Dendritic cell treated with granulocyte-macrophage colony-stimulating factor and Interleukin-4, amounts not matched to agents 40 ng/mL and 50 ng/mL, for 4 days (primary cell): ENCODE measurements at regions not wholly inside any gene's neighbourhood (a gene's known extent, or its start where the extent isn't known, plus 50 kb on each side); places are given as distances from the start of the nearest gene placed in this dataset.

Source experiments
- H3K27ac Mint-ChIP-seq: one replicate; pipeline ENCODE4 v1.8.0; 2022; ENCODE audit warnings: mild to moderate bottlenecking, mixed read lengths
- H3K27me3 Mint-ChIP-seq: one replicate; pipeline ENCODE4 v1.8.0; 2022; ENCODE audit warnings: mild to moderate bottlenecking, mixed read lengths
- H3K36me3 Mint-ChIP-seq: one replicate; pipeline ENCODE4 v1.8.0; 2022; ENCODE audit warnings: low read depth, mixed read lengths
- H3K4me1 Mint-ChIP-seq: one replicate; pipeline ENCODE4 v1.8.0; 2022; ENCODE audit warnings: low read depth, mixed read lengths
- H3K4me3 Mint-ChIP-seq: one replicate; pipeline ENCODE4 v1.8.0; 2022; ENCODE audit warnings: mild to moderate bottlenecking, moderate library complexity, mixed read lengths
- H3K9me3 Mint-ChIP-seq: one replicate; pipeline ENCODE4 v1.8.0; 2022; ENCODE audit warnings: mixed read lengths
- intact Hi-C: fragments of 100-400 bp; cut with micrococcal nuclease; formaldehyde crosslinking; loops from one replicate; pipeline ENCODE4 v1.15.0; 2022

- Mint-ChIP-seq H3K36me3 (no peaks in the 10 kb centered on the region), H3K4me1 (peaks cover 10% of the 10 kb centered on the region), H3K9me3 (peaks cover 53% of the 10 kb centered on the region), H3K27me3 (no peaks in the 10 kb centered on the region), H3K27ac (no peak overlapping the region), H3K4me3 (no peak overlapping the region)
- intact Hi-C loops = no loop called here
Measured at GRCh38 chr6:142666599-142667185, 278.3 kb downstream of the HIVEP2 start.

- intact Hi-C loops = no loop called here
- no peaks in the 10 kb centered on the region for H3K27me3 Mint-ChIP-seq
Measured at GRCh38 chr6:142669471-142670351, 275.3 kb downstream of the HIVEP2 start.

GRCh38 chr6:142671791-142672190 is 273.2 kb downstream of the HIVEP2 start:
- intact Hi-C loops = no loop called here
- no peaks in the 10 kb centered on the region for H3K36me3 Mint-ChIP-seq
- H3K27me3 Mint-ChIP-seq = peaks cover 3% of the 10 kb centered on the region
- no peak overlapping the region for H3K27ac Mint-ChIP-seq
- peaks cover 8% of the 10 kb centered on the region for H3K9me3 Mint-ChIP-seq
- no peak overlapping the region for H3K4me3 Mint-ChIP-seq
- H3K4me1 Mint-ChIP-seq = peaks cover 10% of the 10 kb centered on the region

More at GRCh38 chr6:142669471-142670351, 275.3 kb downstream of the HIVEP2 start:
- no peak overlapping the region for H3K27ac Mint-ChIP-seq
- peaks cover 25% of the 10 kb centered on the region for H3K9me3 Mint-ChIP-seq
- H3K36me3 Mint-ChIP-seq = no peaks in the 10 kb centered on the region
- no peak overlapping the region for H3K4me3 Mint-ChIP-seq
- peaks cover 10% of the 10 kb centered on the region for H3K4me1 Mint-ChIP-seq

DNA sequence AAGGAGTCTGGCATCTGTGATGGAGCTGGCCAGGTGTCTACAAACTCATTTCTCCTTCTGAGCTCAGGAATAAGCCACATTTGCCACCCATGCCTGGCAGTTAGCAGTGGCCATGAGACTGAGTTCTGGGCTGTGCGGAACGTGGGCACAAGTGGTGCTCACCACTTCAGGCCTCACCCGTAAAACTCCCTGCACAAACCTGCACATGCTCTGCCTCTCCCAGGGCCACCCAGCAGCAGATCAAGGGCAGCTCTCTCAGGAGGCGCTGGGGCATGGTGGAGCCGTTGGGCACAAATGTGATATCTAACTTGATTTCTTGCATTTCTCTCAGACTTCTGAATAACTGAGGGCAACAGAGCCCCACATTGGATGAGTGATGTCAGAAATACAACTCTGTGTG is 269.5 kb downstream of the HIVEP2 start:
- intact Hi-C loops = no loop called here
- Mint-ChIP-seq H3K4me3 (no peak overlapping the region), H3K27ac (no peak overlapping the region), H3K36me3 (no peaks in the 10 kb centered on the region), H3K9me3 (peaks cover 8% of the 10 kb centered on the region), H3K27me3 (peaks cover 5% of the 10 kb centered on the region), H3K4me1 (peaks cover 3% of the 10 kb centered on the region)

DNA sequence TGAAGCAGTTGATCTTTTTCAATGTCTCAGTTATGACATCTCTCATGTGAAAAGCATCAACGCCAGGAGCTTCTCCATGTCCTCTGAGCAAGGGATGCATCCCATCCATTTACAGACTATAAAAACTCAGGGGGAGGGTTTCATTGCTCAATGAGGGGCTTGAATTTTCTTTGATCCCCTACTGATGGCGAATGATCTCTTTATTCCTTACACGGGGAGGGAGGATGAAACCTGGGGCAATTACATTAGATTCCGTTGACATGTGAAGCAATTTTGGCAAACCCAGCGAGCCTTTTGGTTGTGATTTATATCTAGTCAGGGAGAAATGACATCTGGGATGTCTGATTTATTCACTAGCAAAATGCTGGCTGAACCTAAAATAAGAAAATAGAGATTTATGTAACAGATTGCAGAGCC is 268.9 kb downstream of the HIVEP2 start:
- Mint-ChIP-seq H3K36me3 (no peaks in the 10 kb centered on the region), H3K27ac (no peak overlapping the region), H3K27me3 (peaks cover 5% of the 10 kb centered on the region), H3K4me3 (no peak overlapping the region), H3K4me1 (peaks cover 4% of the 10 kb centered on the region), H3K9me3 (peaks cover 6% of the 10 kb centered on the region)
- intact Hi-C loops = no loop called here

DNA sequence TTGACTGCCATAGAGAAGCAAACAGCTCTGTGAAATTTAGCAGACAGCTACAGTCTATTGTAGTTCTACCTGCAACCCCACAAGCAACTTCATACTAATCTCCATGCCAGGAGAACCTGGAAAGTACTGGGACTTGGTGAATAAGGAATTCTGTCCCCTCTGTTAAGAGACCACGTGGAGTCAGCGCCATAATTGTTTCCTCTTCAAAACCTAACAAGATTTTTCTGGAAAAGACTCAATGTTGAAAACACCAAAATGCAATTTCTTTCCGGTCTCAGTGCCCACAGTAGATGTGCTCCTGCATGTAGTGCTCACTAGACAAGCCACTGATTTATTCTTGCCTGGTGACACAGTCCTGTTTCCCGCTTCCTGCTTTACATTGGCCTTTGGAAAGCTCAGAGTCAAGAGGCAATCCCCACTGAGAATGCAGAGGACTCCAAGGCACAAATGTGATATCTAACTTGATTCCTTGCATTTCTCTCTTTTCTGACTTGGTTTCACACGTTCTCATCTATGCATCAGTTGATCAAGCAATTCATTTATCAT is 268.3 kb downstream of the HIVEP2 start:
- no peaks in the 10 kb centered on the region for H3K9me3 Mint-ChIP-seq
- peaks cover 4% of the 10 kb centered on the region for H3K4me1 Mint-ChIP-seq
- no peak overlapping the region for H3K27ac Mint-ChIP-seq
- H3K27me3 Mint-ChIP-seq = peaks cover 5% of the 10 kb centered on the region
- no peak overlapping the region for H3K4me3 Mint-ChIP-seq
- no peaks in the 10 kb centered on the region for H3K36me3 Mint-ChIP-seq
- intact Hi-C loops = no loop called here

DNA sequence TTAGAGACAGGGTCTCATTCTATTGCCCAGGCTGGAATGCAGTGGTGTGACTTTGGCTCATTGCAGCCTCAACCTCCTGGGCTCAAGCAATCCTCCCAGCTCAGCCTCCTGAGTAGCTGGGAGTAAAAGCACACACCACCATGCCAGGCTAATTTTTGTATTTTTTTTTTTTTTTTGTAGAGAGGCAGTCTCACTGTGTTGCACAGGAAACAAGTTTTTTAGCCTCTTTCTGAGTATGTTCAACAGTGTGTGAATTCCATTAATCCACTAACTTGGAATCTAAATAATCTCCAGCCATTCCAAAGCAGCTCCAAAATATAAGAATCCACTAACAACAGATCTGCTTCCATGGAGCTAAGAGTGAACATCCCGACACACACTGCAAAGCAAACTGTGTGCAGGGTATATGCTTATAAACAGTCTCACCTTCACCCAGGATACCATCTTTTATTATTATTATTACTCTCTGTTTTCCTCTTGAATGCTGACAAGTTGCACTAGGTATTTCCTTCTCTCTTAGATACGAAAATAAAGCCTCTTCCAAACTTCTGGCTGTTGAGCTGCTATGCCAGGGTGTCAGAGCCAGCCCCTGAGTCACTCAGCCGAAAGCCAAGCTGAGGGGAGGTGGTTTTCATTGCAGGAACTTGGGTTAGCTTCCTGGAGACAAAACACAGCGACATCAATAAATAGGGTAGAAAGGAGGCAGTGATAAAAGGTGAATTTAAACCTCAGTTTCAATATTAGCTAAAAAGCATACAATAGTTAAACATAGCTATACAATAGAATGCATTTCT is 264.9 kb downstream of the HIVEP2 start:
- no peaks in the 10 kb centered on the region for H3K36me3 Mint-ChIP-seq
- intact Hi-C loops = no loop called here
- H3K27me3 Mint-ChIP-seq = peaks cover 5% of the 10 kb centered on the region
- H3K27ac Mint-ChIP-seq = no peak overlapping the region
- peaks cover 12% of the 10 kb centered on the region for H3K4me1 Mint-ChIP-seq
- H3K9me3 Mint-ChIP-seq = no peaks in the 10 kb centered on the region
- H3K4me3 Mint-ChIP-seq = no peak overlapping the region

DNA sequence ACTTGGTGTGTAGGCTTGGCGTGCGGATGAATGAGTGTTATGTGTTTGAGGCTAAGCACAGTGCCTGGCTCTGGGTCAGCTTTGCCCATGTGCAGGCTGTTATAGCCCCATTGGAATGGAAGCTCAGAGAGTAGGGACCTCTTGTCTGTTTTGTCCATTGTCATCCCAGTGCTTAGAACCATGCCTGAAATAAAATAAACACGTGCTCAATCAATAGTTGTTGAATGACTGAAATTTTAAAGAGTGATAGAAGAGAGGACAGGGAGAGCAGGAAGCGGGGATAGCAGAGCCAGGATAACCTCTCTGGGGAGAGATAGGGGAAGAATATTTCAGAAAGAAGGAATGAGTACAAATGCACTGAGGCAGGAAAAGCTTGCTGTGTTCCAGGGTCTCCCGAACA is 263.9 kb downstream of the HIVEP2 start:
- peaks cover 12% of the 10 kb centered on the region for H3K4me1 Mint-ChIP-seq
- peaks cover 2% of the 10 kb centered on the region for H3K27me3 Mint-ChIP-seq
- H3K9me3 Mint-ChIP-seq = no peaks in the 10 kb centered on the region
- H3K36me3 Mint-ChIP-seq = no peaks in the 10 kb centered on the region
- intact Hi-C loops = no loop called here
- H3K27ac Mint-ChIP-seq = no peak overlapping the region
- no peak overlapping the region for H3K4me3 Mint-ChIP-seq

- H3K9me3 Mint-ChIP-seq = no peaks in the 10 kb centered on the region
- no peak overlapping the region for H3K27ac Mint-ChIP-seq
- intact Hi-C loops = no loop called here
- H3K4me3 Mint-ChIP-seq = no peak overlapping the region
- H3K36me3 Mint-ChIP-seq = no peaks in the 10 kb centered on the region
- H3K4me1 Mint-ChIP-seq = peaks cover 12% of the 10 kb centered on the region
- peaks cover 2% of the 10 kb centered on the region for H3K27me3 Mint-ChIP-seq
Measured at GRCh38 chr6:142682985-142683384, 262.0 kb downstream of the HIVEP2 start.

GRCh38 chr6:142683714-142684141 is 261.2 kb downstream of the HIVEP2 start:
- Mint-ChIP-seq H3K36me3 (no peaks in the 10 kb centered on the region), H3K4me3 (no peak overlapping the region), H3K27ac (no peak overlapping the region), H3K27me3 (peaks cover 2% of the 10 kb centered on the region), H3K4me1 (peaks cover 12% of the 10 kb centered on the region), H3K9me3 (no peaks in the 10 kb centered on the region)
- intact Hi-C loops = no loop called here

- Mint-ChIP-seq H3K27ac (no peak overlapping the region), H3K27me3 (peaks cover 2% of the 10 kb centered on the region), H3K4me1 (peaks cover 12% of the 10 kb centered on the region), H3K4me3 (no peak overlapping the region), H3K9me3 (no peaks in the 10 kb centered on the region), H3K36me3 (no peaks in the 10 kb centered on the region)
- intact Hi-C loops = no loop called here
Measured at GRCh38 chr6:142684371-142684770, 260.6 kb downstream of the HIVEP2 start.

- Mint-ChIP-seq H3K4me3 (no peak overlapping the region), H3K27ac (no peak overlapping the region), H3K4me1 (peaks cover 8% of the 10 kb centered on the region), H3K9me3 (no peaks in the 10 kb centered on the region), H3K36me3 (no peaks in the 10 kb centered on the region), H3K27me3 (no peaks in the 10 kb centered on the region)
- intact Hi-C loops = no loop called here
Measured at GRCh38 chr6:142685852-142686506, 259.0 kb downstream of the HIVEP2 start.

GRCh38 chr6:142686507-142686887 is 258.5 kb downstream of the HIVEP2 start:
- Mint-ChIP-seq H3K4me1 (peaks cover 8% of the 10 kb centered on the region), H3K4me3 (no peak overlapping the region), H3K36me3 (no peaks in the 10 kb centered on the region), H3K9me3 (no peaks in the 10 kb centered on the region), H3K27me3 (no peaks in the 10 kb centered on the region), H3K27ac (no peak overlapping the region)
- intact Hi-C loops = no loop called here
